Lung (tissue), 11 donors: ENCODE measurements at regions not wholly inside any gene's neighbourhood (a gene's known extent, or its start where the extent isn't known, plus 50 kb on each side); places are given as distances from the start of the nearest gene placed in this dataset.

Experiments
- ATAC-seq: fragments of 200-7000 bp; cut with Tn5 transposase; one replicate; pipeline ENCODE4 v1.9.1; 2020; ENCODE audit warnings: moderate number of reproducible peaks; ENCODE audit not compliant: insufficient read depth, low FRiP score
- DNase-seq, 3 donors: peaks; one replicate each; pipeline ENCODE4 v3.0.0-alpha.2; 2013 to 2017
- H3K27ac ChIP-seq, 2 donors: one replicate each; pipeline ENCODE4 v1.5.1; 2013; ENCODE audit warnings: mild to moderate bottlenecking in 2 of 2, moderate library complexity in 2 of 2, control low read depth in 1 of 2, inconsistent platforms in 1 of 2, low read depth in 1 of 2, low read length in 1 of 2
- H3K27me3 ChIP-seq, 3 donors: one replicate each; pipeline ENCODE4 v1.5.1; 2013; ENCODE audit warnings: low read length in 2 of 3; ENCODE audit not compliant: control insufficient read depth in 3 of 3, insufficient read depth in 3 of 3
- H3K36me3 ChIP-seq, 4 donors: one replicate each; pipeline ENCODE4 v1.5.1; 2013; ENCODE audit warnings: low read length in 4 of 4, mild to moderate bottlenecking in 1 of 4, moderate library complexity in 1 of 4; ENCODE audit not compliant: control insufficient read depth in 4 of 4, insufficient read depth in 4 of 4
- H3K4me1 ChIP-seq, 5 donors: one replicate each; pipeline ENCODE4 v1.5.1; 2013; ENCODE audit warnings: low read length in 5 of 5, mild to moderate bottlenecking in 2 of 5, moderate library complexity in 1 of 5; ENCODE audit not compliant: control insufficient read depth in 5 of 5, insufficient read depth in 5 of 5
- H3K4me3 ChIP-seq: one replicate; pipeline ENCODE4 v1.5.1; 2013; ENCODE audit warnings: mild to moderate bottlenecking, control low read depth, moderate library complexity
- H3K9ac ChIP-seq, 2 donors: one replicate each; pipeline ENCODE4 v1.5.1; 2013; ENCODE audit warnings: low read length in 2 of 2, control low read depth in 1 of 2; ENCODE audit not compliant: insufficient read depth in 1 of 2
- H3K9me3 ChIP-seq, 4 donors: one replicate each; pipeline ENCODE4 v1.5.1; 2013; ENCODE audit warnings: low read length in 3 of 4, mild to moderate bottlenecking in 1 of 4, moderate library complexity in 1 of 4; ENCODE audit not compliant: control insufficient read depth in 4 of 4, insufficient read depth in 3 of 4
- CTCF ChIP-seq: IDR thresholded peaks from 2 replicates; pipeline ENCODE4 v1.5.1; 2012; ENCODE audit warnings: mild to moderate bottlenecking; ENCODE audit errors: control extremely low read depth, extremely low read depth
- WGBS, 2 donors: extraction: QIAGEN DNeasy Blood & Tissue Kit; methylation state at CpG; one replicate each; pipeline ENCODE4 v1.1.7; 2013; 5-methylcytosine and 5-hydroxymethylcytosine counted together
- donor health status: control.
- donor health status: control.
- donor health status: Bipolar disorder and iron deficiency.
- donor health status: healthy.
- donor health status: DM: yes; HTN: yes; CAD: no.

DNA sequence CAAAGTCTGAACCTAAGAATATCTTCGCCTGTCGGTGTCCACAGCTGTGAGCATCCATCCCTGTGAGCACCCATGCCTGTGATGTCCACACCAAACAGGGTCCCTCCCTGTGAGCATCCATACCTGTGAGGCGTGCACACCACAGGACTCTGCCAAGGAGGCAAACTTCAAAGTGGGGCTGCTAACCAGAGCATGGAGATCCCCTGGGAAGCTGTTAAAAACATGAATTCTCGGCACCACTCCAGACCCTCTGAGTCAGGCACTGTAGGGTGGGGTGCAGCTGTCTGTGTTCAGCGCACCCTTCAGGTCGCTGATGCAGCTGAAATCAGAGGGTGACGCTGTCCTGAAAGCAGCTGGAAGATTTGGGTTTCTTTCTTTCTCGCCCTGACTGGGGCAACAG lies 85.4 kb upstream of the NXT1 start:
- no peak overlapping the region for H3K27ac ChIP-seq
- peaks cover 0 to 6% (median 3%) of the 10 kb centered on the region in 5 donors for H3K4me1 ChIP-seq
- H3K9ac ChIP-seq = no peak overlapping the region
- H3K27me3 ChIP-seq = no peaks in the 10 kb centered on the region
- no peak for TF ChIP-seq CTCF
- no peak for ATAC-seq
- no peak overlapping the region for H3K4me3 ChIP-seq
- WGBS, 2 donors = 95 to 96% methylated on average over 8 of the region's 8 CpGs
- DNase-seq = no peak
- H3K9me3 ChIP-seq = peaks cover 0 to 14% (median 2%) of the 10 kb centered on the region in 4 donors
- H3K36me3 ChIP-seq = no peaks in the 10 kb centered on the region

- Histone ChIP-seq H3K27ac (no peak overlapping the region), H3K9ac (no peak overlapping the region), H3K4me1 (peaks cover 0 to 6% (median 0%) of the 10 kb centered on the region in 5 donors), H3K9me3 (peaks cover 0 to 12% (median 2%) of the 10 kb centered on the region in 4 donors), H3K4me3 (no peak overlapping the region), H3K27me3 (no peaks in the 10 kb centered on the region), H3K36me3 (no peaks in the 10 kb centered on the region)
- DNase-seq = no peak
- ATAC-seq = no peak
- 86 to 95% methylated on average over 4 of the region's 4 CpGs for WGBS, 2 donors
- TF ChIP-seq CTCF = no peak
Observed at GRCh38 chr20:23264545-23264944, 86.0 kb upstream of the NXT1 start.

GRCh38 chr20:23260181-23260840 lies 90.3 kb upstream of the NXT1 start:
- DNase-seq = no peak
- H3K9me3 ChIP-seq = peaks cover 0 to 5% (median under 1%) of the 10 kb centered on the region in 4 donors
- H3K36me3 ChIP-seq = no peaks in the 10 kb centered on the region
- H3K4me1 ChIP-seq = peaks cover 0 to 15% (median 4%) of the 10 kb centered on the region in 5 donors
- no peak overlapping the region for H3K4me3 ChIP-seq
- H3K9ac ChIP-seq = no peak overlapping the region
- no peak for TF ChIP-seq CTCF
- ATAC-seq = no peak
- 95% methylated on average over 6 of the region's 6 CpGs for WGBS, 2 donors
- H3K27me3 ChIP-seq = peaks cover 0 to under 1% (median 0%) of the 10 kb centered on the region in 3 donors
- no peak overlapping the region for H3K27ac ChIP-seq

- TF ChIP-seq CTCF = no peak
- 72 to 76% methylated on average over 3 of the region's 3 CpGs for WGBS, 2 donors
- Histone ChIP-seq H3K9me3 (peaks cover 0 to 5% (median under 1%) of the 10 kb centered on the region in 4 donors), H3K27ac (peak overlapping the region; percentile 0 to 35), H3K4me1 (peaks cover 0 to 15% (median 4%) of the 10 kb centered on the region in 5 donors), H3K27me3 (peaks cover 0 to 2% (median 0%) of the 10 kb centered on the region in 3 donors), H3K4me3 (no peak overlapping the region), H3K36me3 (no peaks in the 10 kb centered on the region), H3K9ac (no peak overlapping the region)
- no peak for DNase-seq
- no peak for ATAC-seq
Observed at GRCh38 chr20:23258747-23259121, 91.9 kb upstream of the NXT1 start.
